Keratinocyte (primary cell): ENCODE measurements at regions not wholly inside any gene's neighbourhood (a gene's known extent, or its start where the extent isn't known, plus 50 kb on each side); places are given as distances from the start of the nearest gene placed in this dataset.

Source experiments
- EZH2 ChIP-seq: IDR thresholded peaks from one replicate; pipeline ENCODE4 v1.6.1; 2012; ENCODE audit warnings: inconsistent platforms, mild to moderate bottlenecking, low read length, moderate library complexity
- TF ChIP-seq, protein P1 (sequence below), 3 experiments: IDR thresholded peaks in 1 of 3; conservative IDR thresholded peaks in 1 of 3; optimal IDR thresholded peaks in 1 of 3; 2 replicates in 2 of 3; 3 replicates in 1 of 3; pipeline versions ENCODE3 to v1.5.1; 2011; ENCODE audit warnings: low read length in 3 of 3, mild to moderate bottlenecking in 3 of 3, moderate library complexity in 2 of 3, control low read depth in 1 of 3, inconsistent platforms in 1 of 3; ENCODE audit not compliant: insufficient read depth in 2 of 3; ENCODE audit errors: extremely low read depth in 1 of 3

GRCh38 chr13:63605403-63605802, 2189.8 kb upstream of the PCDH20 start:
- TF ChIP-seq, protein P1, sequence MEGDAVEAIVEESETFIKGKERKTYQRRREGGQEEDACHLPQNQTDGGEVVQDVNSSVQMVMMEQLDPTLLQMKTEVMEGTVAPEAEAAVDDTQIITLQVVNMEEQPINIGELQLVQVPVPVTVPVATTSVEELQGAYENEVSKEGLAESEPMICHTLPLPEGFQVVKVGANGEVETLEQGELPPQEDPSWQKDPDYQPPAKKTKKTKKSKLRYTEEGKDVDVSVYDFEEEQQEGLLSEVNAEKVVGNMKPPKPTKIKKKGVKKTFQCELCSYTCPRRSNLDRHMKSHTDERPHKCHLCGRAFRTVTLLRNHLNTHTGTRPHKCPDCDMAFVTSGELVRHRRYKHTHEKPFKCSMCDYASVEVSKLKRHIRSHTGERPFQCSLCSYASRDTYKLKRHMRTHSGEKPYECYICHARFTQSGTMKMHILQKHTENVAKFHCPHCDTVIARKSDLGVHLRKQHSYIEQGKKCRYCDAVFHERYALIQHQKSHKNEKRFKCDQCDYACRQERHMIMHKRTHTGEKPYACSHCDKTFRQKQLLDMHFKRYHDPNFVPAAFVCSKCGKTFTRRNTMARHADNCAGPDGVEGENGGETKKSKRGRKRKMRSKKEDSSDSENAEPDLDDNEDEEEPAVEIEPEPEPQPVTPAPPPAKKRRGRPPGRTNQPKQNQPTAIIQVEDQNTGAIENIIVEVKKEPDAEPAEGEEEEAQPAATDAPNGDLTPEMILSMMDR (optimal IDR thresholded peaks at IDR 0.05 in 1 of 3, IDR thresholded peaks at IDR 0.05 in 1 of 3, conservative IDR thresholded peaks at IDR 0.05 in 1 of 3; ENCODE audit: extremely low read depth in 1 of 3, insufficient read depth in 2 of 3, low read length in 3 of 3): no peak
- TF ChIP-seq EZH2: no peak
